Activated CD4-positive, alpha-beta T cell treated with anti-CD3 and anti-CD28 coated beads, Interleukin-2, Interleukin-4, amounts not matched to agents 100 ng/mL and 50 ng/mL, durations not matched to agents 16 hours and 8 hours (primary cell): ENCODE measurements at regions not wholly inside any gene's neighbourhood (a gene's known extent, or its start where the extent isn't known, plus 50 kb on each side); places are given as distances from the start of the nearest gene placed in this dataset.

Source experiments
- DNase-seq: peaks from one replicate; pipeline ENCODE4 v3.0.0-alpha.2; 2020; ENCODE audit warnings: low spot score

DNA sequence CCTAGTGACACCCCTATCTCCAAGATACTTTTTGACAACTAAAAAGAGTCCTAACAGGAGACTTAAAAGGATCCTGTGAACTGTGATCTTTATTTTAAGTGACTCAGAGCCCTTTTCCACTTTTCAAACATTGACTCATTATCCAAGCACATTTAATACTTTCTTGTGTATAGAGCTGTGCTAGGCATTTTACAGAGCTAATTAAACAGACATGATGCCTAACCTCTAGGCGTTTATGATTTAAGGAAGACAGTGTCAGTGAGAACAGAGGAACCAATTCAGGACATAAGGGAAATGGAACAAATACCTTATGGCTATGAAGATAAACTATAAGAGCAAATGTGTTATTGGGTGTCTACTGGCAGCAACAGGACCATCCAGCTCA is 282.6 kb downstream of the TPBG start:
- DNase-seq, result no peak

DNA sequence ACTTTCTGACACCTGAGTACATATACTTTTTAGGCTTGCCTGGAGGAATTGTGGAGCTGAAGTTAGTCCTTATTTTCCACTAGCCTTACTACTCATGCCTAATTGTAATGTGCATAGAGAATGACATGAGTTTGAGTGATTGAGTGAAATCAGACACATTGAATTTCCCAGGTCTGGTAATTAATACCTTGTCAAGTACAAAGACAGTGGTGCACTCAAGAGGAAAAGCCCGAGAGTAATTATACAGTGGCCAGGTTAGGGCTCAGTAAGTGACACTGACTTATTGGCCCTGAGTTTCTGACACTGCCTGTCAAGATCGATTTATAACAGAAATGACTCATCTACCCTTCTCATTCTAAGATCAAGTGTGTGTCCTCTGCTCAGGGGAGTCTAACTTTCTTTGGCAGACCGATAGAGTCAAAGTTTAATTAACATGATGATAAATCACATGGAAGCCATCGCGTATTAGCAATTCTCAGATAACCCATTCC is 288.3 kb downstream of the TPBG start:
- no peak for DNase-seq

DNA sequence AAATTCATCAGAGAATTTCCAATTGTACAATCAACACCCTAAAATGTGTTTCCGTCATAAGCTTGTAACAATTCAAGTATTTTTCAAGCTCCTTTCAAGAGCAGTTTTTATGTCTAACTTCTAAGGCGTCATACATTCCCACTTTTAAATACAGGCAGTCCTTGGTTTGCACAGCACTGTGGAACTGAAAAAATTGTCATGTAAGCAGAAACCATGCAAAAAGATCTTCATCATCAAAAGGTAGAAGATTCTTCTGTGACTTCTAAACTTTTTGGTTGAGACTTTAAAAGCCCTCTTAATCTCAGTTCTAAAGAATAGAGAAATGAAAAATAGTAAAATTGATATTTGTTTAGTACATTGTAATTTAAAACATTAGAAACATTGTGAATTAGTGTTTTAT is 315.6 kb downstream of the TPBG start:
- no peak for DNase-seq

- DNase-seq, result no peak
Observed at GRCh38 chr6:82680192-82680591, 316.6 kb downstream of the TPBG start.

- no peak for DNase-seq
Observed at GRCh38 chr6:82681119-82681714, 317.6 kb downstream of the TPBG start.

DNA sequence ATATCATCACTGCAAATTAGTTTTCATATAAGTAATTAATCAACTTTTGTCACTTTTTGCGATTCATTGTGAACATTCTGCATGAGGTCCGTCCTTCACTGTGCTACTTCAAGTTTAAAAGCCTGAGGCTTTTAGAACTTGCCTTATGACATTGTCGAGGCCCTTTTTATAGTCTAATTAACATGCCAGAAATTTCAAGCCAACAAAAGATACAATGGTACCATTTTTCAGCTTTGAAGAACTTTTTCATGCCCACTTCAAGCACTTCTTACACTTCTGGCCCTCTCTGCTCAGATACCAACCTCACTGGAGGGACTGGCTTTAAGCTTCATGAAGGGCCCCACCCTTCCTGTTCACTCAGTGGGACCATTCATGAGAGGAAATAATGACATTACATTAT is 323.1 kb downstream of the TPBG start:
- DNase-seq, result no peak

DNA sequence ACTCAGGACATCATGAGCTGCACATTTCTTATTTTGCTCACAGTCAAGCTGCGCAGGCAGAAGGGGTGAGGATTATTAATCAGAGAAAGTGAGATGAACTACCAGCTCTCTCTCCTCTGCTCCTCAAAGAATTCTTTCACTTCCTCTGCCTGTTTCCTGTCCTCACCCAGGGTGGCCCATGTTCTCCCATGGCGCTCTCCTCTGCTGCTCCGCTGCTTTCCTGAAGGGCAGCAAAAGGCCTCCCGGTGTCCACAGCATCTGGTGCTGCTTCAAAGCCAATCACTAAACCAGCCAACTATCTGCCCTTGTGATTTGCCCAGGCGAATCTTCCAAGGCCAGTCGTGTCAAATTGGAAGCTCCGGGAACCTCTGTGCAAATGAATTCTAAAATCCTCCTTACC is 324.2 kb downstream of the TPBG start:
- no peak for DNase-seq

DNA sequence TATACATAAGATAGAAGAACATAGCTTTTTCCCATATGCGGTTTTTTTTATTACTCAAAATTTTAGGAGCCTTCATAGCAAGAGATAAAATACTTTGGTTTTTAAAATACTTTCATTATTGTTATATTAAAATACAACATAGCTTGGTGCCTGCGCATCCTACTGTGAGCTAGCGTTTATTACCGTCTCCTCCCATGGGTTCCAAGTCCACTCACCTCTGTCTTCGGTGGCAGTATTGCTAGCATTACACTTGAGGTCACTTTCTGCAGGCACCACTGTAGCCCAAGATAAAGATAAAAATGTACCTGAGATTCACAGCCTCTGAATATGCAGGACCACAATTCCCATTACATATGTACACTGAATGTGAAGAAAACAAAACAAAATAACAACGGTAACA is 326.7 kb downstream of the TPBG start:
- DNase-seq, result no peak

GRCh38 chr6:82691997-82692396 is 328.4 kb downstream of the TPBG start:
- DNase-seq, result no peak

DNA sequence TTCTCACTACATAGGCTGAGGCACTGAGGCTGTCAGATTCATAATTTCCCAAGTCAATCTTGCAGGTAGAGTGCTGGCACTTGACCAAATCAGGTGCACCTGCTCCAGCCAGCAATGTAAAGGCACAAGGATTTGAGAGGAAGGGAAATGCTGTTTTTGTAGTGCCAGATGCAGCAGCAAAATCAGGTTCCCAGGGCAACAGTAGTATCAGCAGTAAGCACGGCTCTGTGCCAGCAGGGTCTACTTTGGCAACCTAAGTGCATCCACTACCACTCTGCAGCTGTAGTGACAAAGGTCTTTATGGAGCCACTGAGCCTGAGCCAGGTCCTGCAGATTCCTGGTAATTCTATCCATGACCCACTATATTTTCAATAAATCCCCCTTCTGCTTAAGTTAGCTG is 329.5 kb downstream of the TPBG start:
- no peak for DNase-seq

GRCh38 chr6:82701341-82701740 is 337.7 kb downstream of the TPBG start:
- no peak for DNase-seq

DNA sequence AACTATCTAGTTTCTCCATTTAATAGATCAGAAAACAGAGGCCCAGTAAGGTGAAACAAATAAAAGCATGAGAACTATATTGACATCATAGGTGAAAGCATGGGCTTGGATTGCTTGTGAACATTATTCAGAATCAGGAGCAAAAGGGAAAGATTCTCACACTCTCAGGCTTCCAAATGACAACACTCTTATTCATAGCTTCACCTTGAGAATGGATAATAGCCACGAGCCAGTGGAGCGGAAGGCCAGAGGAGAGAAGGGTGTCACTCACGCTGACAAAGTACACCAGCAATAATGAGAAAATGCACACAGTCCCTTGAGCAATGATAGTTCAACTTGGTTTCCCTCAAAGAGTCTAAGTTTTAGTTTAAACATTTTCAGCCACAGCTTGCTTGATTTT is 339.0 kb downstream of the TPBG start:
- DNase-seq, result no peak

GRCh38 chr6:82703230-82703629 is 339.6 kb downstream of the TPBG start:
- no peak for DNase-seq

- no peak for DNase-seq
Observed at GRCh38 chr6:82704045-82704444, 340.4 kb downstream of the TPBG start.

DNA sequence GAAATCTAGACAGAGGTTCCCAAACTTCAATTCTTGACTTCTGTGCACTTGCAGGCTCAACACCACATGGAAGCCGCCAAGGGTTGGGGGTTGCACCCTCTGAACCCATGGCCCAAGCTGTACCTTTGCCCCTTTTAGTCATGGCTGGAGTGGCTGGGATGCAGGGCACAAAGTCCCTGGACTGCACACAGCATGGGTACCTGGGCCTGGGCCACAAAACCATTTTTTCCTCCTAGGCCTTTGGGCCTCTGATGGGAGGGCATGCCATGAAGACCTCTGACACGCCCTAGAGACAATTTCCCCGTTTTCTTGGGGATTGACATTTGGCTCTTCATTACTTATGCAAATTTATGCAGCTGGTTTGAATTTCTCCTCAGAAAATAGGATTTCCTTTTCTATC is 342.0 kb downstream of the TPBG start:
- no peak for DNase-seq

GRCh38 chr6:82711105-82711827 is 347.6 kb downstream of the TPBG start:
- DNase-seq, result no peak

DNA sequence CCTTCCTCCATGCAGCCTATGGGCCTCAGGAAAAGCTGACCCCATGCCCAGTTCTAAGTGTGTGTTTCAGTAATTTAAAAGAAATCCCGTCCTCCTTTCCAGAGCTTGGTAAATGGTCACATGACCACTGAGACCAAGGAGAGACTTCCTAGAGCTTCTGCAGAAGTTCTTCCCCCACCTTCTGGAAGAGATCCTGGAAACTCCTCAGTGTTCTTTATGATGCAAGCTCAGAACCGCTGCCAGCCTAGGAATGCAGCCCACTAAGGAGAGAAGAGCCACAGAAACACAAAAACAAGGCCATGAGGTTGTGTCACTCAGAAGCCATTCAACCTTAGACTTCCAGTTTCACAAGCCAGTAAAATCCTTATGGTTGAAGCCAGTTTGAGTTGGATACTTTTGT is 348.4 kb downstream of the TPBG start:
- DNase-seq, result no peak

GRCh38 chr6:82712389-82712788 is 348.8 kb downstream of the TPBG start:
- no peak for DNase-seq

DNA sequence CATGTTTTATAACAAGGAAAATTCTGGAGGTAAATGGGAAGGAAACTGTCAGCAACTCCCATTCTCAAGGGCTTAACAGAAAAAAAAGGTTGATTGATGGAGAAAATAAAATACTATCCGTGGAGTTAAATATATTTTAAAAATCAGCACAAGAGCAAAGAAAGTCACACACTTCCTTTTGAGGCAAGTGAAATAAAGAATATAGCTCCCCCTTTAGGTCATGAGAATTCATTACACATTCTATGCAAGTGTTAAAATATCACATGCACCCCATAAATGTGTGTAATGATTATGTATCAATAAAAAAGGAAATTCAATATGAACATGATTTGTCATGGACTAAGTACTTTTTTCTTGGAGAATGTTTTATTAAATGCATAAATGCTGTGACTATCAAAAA is 349.2 kb downstream of the TPBG start:
- DNase-seq, result no peak

DNA sequence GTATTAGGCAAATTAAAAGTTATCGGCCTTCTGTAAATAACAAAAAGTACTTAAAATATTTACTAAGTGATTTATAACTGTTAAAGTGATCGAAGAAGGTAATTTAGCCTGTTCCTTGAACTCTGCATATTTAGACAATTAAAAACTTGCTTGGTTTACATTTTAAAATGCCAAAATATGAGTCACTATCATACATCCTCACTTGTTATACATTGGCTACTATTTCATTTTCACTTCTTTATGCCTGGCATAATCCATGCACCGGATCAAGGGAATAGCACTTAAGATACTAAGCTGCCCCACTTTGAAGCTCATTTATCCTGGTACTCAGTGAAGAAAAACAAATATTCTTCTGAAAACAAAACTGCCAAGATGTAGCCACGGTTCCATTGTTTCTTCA is 344.6 kb downstream of the UBE3D start:
- no peak for DNase-seq

DNA sequence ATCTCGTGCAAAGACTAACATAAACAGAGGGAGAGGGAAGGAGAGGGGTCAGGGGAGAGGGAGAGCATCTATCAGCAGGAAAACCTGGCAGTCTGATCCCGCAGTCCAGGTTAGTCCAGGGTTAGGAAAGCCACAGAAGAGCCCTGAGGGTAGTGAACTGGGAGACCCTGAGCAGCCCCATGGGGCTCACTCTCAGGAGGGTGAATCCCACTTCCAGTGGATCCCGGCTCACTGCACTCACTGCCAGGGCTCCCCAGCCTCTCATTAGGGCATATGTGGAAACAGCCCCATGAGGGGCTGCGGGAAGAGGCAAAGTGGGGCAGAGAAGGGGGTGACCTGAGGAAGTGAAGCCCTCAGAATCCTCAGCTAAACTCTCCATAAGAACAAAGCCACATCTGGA is 329.9 kb downstream of the UBE3D start:
- DNase-seq, result no peak

DNA sequence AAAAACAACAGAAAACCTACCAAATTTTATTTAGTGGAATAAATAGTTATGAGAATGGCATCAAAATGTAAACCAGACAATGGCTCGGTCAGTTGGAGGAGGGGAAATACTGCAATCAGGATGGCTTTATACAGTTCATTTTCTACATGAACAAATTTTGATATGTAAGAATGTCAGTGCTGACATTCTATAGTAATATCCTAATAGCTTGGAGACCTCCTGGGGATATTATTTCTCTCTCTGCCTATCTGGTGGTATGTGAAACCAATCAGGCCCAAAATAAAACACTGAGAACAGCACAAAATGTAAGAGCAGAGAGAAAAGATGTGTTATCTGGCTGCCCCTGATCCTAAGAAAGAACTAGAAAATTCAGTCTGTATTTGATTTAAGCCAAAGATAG is 327.7 kb downstream of the UBE3D start:
- DNase-seq, result no peak

GRCh38 chr6:82738773-82739172 is 326.9 kb downstream of the UBE3D start:
- DNase-seq, result no peak

DNA sequence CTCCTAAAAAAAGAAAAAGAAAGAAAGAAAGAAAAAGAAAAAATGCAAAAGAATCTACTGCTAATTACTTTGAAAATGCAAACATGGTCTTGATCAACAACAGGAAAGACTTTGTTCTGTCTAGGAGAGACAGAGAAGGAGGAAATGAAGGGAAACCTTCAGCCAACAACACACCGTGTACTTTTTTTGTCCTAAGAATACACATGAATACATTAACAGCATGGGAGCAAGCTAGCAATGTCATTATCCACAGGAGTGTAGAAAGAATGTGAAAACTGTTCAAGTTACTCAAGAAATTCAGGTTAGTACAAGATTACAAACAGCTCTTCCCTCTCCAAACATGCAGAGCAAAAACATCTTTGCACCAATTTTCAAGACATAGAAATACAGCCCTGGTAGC is 326.3 kb downstream of the UBE3D start:
- no peak for DNase-seq
